Lower leg skin (tissue), 3 donors: ENCODE measurements at regions not wholly inside any gene's neighbourhood (a gene's known extent, or its start where the extent isn't known, plus 50 kb on each side); places are given as distances from the start of the nearest gene placed in this dataset.

Experiments
- POLR2A ChIP-seq, 2 donors: fragments of 450-650 bp; IDR thresholded peaks; one replicate each; pipeline ENCODE4 v1.6.1; 2016 to 2017; ENCODE audit warnings: antibody characterized with exemption in 2 of 2, mild to moderate bottlenecking in 1 of 2, moderate library complexity in 1 of 2
- TF ChIP-seq, protein P1 (sequence below), 3 donors: fragments of 450-650 bp; IDR thresholded peaks; one replicate each; pipeline ENCODE4 v1.5.1; 2016; ENCODE audit warnings: antibody characterized with exemption in 3 of 3, mild to moderate bottlenecking in 3 of 3, moderate library complexity in 2 of 3

DNA sequence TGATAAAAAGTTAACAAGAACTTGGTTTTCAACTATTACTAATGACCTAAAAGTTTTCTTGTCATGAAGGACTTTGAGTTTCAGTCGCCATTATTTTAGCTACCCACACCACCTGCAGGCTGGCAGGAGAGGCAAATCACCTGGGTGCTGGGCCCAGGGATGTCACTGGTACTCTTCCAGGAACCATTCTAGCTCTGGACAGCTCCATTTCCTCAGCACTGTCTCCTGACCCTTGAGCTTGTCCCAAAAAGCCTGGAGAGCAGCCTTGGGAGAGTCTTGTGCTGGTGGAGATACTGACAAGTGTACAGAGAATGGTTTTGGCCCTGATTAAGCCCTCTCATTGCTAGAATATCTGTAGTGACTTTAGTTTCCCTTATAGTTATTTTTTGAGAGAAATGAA, 1924.1 kb upstream of the WWC1 start:
- TF ChIP-seq, protein P1, sequence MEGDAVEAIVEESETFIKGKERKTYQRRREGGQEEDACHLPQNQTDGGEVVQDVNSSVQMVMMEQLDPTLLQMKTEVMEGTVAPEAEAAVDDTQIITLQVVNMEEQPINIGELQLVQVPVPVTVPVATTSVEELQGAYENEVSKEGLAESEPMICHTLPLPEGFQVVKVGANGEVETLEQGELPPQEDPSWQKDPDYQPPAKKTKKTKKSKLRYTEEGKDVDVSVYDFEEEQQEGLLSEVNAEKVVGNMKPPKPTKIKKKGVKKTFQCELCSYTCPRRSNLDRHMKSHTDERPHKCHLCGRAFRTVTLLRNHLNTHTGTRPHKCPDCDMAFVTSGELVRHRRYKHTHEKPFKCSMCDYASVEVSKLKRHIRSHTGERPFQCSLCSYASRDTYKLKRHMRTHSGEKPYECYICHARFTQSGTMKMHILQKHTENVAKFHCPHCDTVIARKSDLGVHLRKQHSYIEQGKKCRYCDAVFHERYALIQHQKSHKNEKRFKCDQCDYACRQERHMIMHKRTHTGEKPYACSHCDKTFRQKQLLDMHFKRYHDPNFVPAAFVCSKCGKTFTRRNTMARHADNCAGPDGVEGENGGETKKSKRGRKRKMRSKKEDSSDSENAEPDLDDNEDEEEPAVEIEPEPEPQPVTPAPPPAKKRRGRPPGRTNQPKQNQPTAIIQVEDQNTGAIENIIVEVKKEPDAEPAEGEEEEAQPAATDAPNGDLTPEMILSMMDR (IDR thresholded peaks at IDR 0.05), result no peak
- TF ChIP-seq POLR2A (IDR thresholded peaks at IDR 0.05), result no peak
